Type B pancreatic cell (in vitro differentiated cells): ENCODE measurements at regions not wholly inside any gene's neighbourhood (a gene's known extent, or its start where the extent isn't known, plus 50 kb on each side); places are given as distances from the start of the nearest gene placed in this dataset.

Source experiments
- DNase-seq: peaks from one replicate; pipeline ENCODE4 v3.0.0; 2021; ENCODE audit warnings: mixed read lengths; ENCODE audit not compliant: unreplicated experiment; ENCODE audit errors: extremely low spot score
- H3K27ac Mint-ChIP-seq: 2 replicates; pipeline ENCODE4 v1.8.0; 2021; ENCODE audit warnings: mild to moderate bottlenecking, mixed read lengths
- H3K27me3 Mint-ChIP-seq: 2 replicates; pipeline ENCODE4 v1.8.0; 2021; ENCODE audit warnings: mixed read lengths
- H3K36me3 Mint-ChIP-seq: 2 replicates; pipeline ENCODE4 v1.8.0; 2021; ENCODE audit warnings: mixed read lengths
- H3K4me1 Mint-ChIP-seq: one replicate; pipeline ENCODE4 v1.8.0; 2021; ENCODE audit warnings: mixed read lengths; ENCODE audit not compliant: unreplicated experiment
- H3K4me3 Mint-ChIP-seq: 2 replicates; pipeline ENCODE4 v1.8.0; 2021; ENCODE audit warnings: mild to moderate bottlenecking, mixed read lengths
- H3K9me3 Mint-ChIP-seq: 2 replicates; pipeline ENCODE4 v1.8.0; 2021; ENCODE audit warnings: mixed read lengths
- TF ChIP-seq, protein P1 (sequence below): fragments of 200-600 bp; sonication (generic); conservative IDR thresholded peaks from 2 replicates; pipeline ENCODE4 v1.5.0; 2021; ENCODE audit warnings: antibody characterized with exemption, mild to moderate bottlenecking

DNA sequence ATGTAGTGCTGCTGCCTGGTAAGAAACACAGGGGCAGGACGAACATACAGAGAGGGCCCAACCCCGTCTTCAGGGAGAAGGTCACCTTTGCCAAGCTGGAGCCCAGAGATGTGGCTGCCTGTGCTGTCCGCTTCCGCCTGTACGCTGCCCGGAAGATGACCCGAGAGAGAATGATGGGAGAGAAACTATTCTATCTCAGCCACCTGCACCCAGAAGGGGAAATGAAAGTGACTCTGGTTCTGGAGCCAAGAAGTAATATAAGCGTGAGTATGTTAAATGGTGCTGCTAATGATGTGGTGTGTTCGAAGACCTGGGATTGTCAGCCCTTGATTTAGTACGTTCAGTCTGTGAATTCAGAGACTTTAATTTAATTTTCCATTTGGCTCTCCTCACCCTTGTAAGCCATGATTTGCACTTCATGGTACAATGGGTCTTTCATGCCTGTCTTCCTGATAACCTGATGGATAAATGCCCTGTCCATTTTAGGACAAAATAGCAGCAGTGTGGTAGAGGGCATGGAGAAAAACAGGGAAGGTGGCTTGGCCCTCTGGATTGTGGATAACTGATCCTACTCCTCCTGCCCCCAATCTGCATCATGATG, 318.9 kb downstream of the SNAPC1 start:
- H3K4me1 Mint-ChIP-seq = peaks cover 4% of the 10 kb centered on the region
- no peaks in the 10 kb centered on the region for H3K36me3 Mint-ChIP-seq
- no peak for DNase-seq
- no peak overlapping the region for H3K27ac Mint-ChIP-seq
- H3K27me3 Mint-ChIP-seq = no peaks in the 10 kb centered on the region
- H3K4me3 Mint-ChIP-seq = no peak overlapping the region
- TF ChIP-seq, protein P1, sequence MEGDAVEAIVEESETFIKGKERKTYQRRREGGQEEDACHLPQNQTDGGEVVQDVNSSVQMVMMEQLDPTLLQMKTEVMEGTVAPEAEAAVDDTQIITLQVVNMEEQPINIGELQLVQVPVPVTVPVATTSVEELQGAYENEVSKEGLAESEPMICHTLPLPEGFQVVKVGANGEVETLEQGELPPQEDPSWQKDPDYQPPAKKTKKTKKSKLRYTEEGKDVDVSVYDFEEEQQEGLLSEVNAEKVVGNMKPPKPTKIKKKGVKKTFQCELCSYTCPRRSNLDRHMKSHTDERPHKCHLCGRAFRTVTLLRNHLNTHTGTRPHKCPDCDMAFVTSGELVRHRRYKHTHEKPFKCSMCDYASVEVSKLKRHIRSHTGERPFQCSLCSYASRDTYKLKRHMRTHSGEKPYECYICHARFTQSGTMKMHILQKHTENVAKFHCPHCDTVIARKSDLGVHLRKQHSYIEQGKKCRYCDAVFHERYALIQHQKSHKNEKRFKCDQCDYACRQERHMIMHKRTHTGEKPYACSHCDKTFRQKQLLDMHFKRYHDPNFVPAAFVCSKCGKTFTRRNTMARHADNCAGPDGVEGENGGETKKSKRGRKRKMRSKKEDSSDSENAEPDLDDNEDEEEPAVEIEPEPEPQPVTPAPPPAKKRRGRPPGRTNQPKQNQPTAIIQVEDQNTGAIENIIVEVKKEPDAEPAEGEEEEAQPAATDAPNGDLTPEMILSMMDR = no peak
- H3K9me3 Mint-ChIP-seq = no peaks in the 10 kb centered on the region

- TF ChIP-seq, protein P1 = no peak
- Mint-ChIP-seq H3K36me3 (no peaks in the 10 kb centered on the region), H3K27me3 (no peaks in the 10 kb centered on the region), H3K9me3 (no peaks in the 10 kb centered on the region), H3K4me3 (no peak overlapping the region), H3K4me1 (peaks cover 4% of the 10 kb centered on the region), H3K27ac (no peak overlapping the region)
- no peak for DNase-seq
Observed at GRCh38 chr14:62081951-62082350, 319.7 kb downstream of the SNAPC1 start.

DNA sequence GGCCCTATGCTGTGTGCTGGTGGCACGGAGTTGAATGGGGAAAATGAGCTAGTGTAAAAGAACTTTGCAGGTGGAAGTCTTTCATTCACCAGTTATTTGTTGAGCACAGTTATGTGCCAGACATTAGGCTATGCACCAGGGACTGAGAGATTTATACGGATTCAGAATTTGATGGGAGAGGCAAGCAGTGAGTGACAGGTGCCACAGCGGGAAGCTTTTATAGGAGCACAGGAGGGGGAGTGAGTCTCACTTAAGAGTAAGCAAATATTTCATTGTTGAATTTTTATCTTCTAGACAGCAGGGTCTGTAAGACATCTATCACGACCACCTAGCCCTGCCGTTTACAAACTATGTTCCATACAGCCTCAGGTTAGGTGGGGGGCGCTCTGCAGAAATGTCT, 320.6 kb downstream of the SNAPC1 start:
- TF ChIP-seq, protein P1 = no peak
- H3K27me3 Mint-ChIP-seq = no peaks in the 10 kb centered on the region
- no peak overlapping the region for H3K4me3 Mint-ChIP-seq
- no peaks in the 10 kb centered on the region for H3K4me1 Mint-ChIP-seq
- no peaks in the 10 kb centered on the region for H3K36me3 Mint-ChIP-seq
- H3K27ac Mint-ChIP-seq = no peak overlapping the region
- no peak for DNase-seq
- H3K9me3 Mint-ChIP-seq = no peaks in the 10 kb centered on the region

- DNase-seq = no peak
- TF ChIP-seq, protein P1 = no peak
- no peak overlapping the region for H3K27ac Mint-ChIP-seq
- no peaks in the 10 kb centered on the region for H3K4me1 Mint-ChIP-seq
- H3K36me3 Mint-ChIP-seq = no peaks in the 10 kb centered on the region
- H3K4me3 Mint-ChIP-seq = no peak overlapping the region
- H3K27me3 Mint-ChIP-seq = no peaks in the 10 kb centered on the region
- no peaks in the 10 kb centered on the region for H3K9me3 Mint-ChIP-seq
Observed at GRCh38 chr14:62084020-62084419, 321.8 kb downstream of the SNAPC1 start.

DNA sequence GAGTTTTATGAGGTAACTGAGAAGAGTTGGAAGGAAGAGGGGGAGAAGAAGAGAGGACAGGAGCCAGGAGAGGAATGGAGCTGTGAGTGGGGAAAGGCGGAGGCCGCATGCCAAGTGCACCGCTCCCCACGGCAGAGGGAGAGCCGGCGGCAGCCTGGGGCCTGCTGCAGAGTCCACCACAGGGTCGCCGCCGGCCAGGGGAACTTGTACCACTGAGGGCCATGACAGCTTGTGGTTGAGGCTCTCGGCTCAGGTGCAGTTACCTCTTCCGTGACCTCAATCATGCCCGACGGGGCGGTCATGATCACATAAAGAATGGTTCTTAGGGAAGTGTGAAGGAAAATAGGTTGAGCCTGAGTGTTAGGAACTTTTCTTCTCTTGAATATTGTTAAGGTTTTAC, 325.0 kb downstream of the SNAPC1 start:
- H3K27me3 Mint-ChIP-seq = no peaks in the 10 kb centered on the region
- no peak for DNase-seq
- H3K27ac Mint-ChIP-seq = no peak overlapping the region
- H3K4me1 Mint-ChIP-seq = no peaks in the 10 kb centered on the region
- peaks cover 4% of the 10 kb centered on the region for H3K9me3 Mint-ChIP-seq
- TF ChIP-seq, protein P1 = no peak
- no peak overlapping the region for H3K4me3 Mint-ChIP-seq
- H3K36me3 Mint-ChIP-seq = no peaks in the 10 kb centered on the region

GRCh38 chr14:62093736-62094135, 331.5 kb downstream of the SNAPC1 start:
- Mint-ChIP-seq H3K9me3 (peaks cover 4% of the 10 kb centered on the region), H3K27me3 (no peaks in the 10 kb centered on the region), H3K27ac (no peak overlapping the region), H3K4me3 (no peak overlapping the region), H3K36me3 (no peaks in the 10 kb centered on the region), H3K4me1 (no peaks in the 10 kb centered on the region)
- DNase-seq = no peak
- TF ChIP-seq, protein P1 = no peak
